ENCODE measurements at regions not wholly inside any gene's neighbourhood (a gene's known extent, or its start where the extent isn't known, plus 50 kb on each side); places are given as distances from the start of the nearest gene placed in this dataset.

- no peak for DNase-seq (ENCODE audit: low read depth in 2 of 2, low spot score in 1 of 2)
Measured at GRCh38 chr3:28940530-28940929, 340.3 kb upstream of the RBMS3 start.

- DNase-seq (ENCODE audit: low read depth in 2 of 2, low spot score in 1 of 2), result no peak
Measured at GRCh38 chr3:28940994-28941393, 339.9 kb upstream of the RBMS3 start.

- no peak for DNase-seq (ENCODE audit: low read depth in 2 of 2, low spot score in 1 of 2)
Measured at GRCh38 chr3:28947061-28947460, 333.8 kb upstream of the RBMS3 start.

GRCh38 chr3:28947751-28948150, 333.1 kb upstream of the RBMS3 start:
- no peak for DNase-seq (ENCODE audit: low read depth in 2 of 2, low spot score in 1 of 2)

GRCh38 chr3:28948685-28949084, 332.2 kb upstream of the RBMS3 start:
- DNase-seq (ENCODE audit: low read depth in 2 of 2, low spot score in 1 of 2), result no peak

GRCh38 chr3:28949580-28949979, 331.3 kb upstream of the RBMS3 start:
- DNase-seq (ENCODE audit: low read depth in 2 of 2, low spot score in 1 of 2), result no peak

GRCh38 chr3:28950614-28951013, 330.3 kb upstream of the RBMS3 start:
- no peak for DNase-seq (ENCODE audit: low read depth in 2 of 2, low spot score in 1 of 2)

- no peak for DNase-seq (ENCODE audit: low read depth in 2 of 2, low spot score in 1 of 2)
Measured at GRCh38 chr3:28951772-28952556, 328.9 kb upstream of the RBMS3 start.

- no peak for DNase-seq (ENCODE audit: low read depth in 2 of 2, low spot score in 1 of 2)
Measured at GRCh38 chr3:28958656-28959055, 322.2 kb upstream of the RBMS3 start.

GRCh38 chr3:28971156-28971555, 309.7 kb upstream of the RBMS3 start:
- no peak for DNase-seq (ENCODE audit: low read depth in 2 of 2, low spot score in 1 of 2)

GRCh38 chr3:28972921-28973320, 307.9 kb upstream of the RBMS3 start:
- DNase-seq (ENCODE audit: low read depth in 2 of 2, low spot score in 1 of 2), result no peak

GRCh38 chr3:28973609-28974008, 307.3 kb upstream of the RBMS3 start:
- DNase-seq (ENCODE audit: low read depth in 2 of 2, low spot score in 1 of 2), result no peak

- no peak for DNase-seq (ENCODE audit: low read depth in 2 of 2, low spot score in 1 of 2)
Measured at GRCh38 chr3:28978092-28978491, 302.8 kb upstream of the RBMS3 start.

GRCh38 chr3:28980131-28980530, 300.7 kb upstream of the RBMS3 start:
- no peak for DNase-seq (ENCODE audit: low read depth in 2 of 2, low spot score in 1 of 2)

- DNase-seq (ENCODE audit: low read depth in 2 of 2, low spot score in 1 of 2), result no peak
Measured at GRCh38 chr3:28980631-28981030, 300.2 kb upstream of the RBMS3 start.

GRCh38 chr3:28982906-28983305, 298.0 kb upstream of the RBMS3 start:
- DNase-seq (ENCODE audit: low read depth in 2 of 2, low spot score in 1 of 2), result no peak

GRCh38 chr3:28986922-28987321, 293.9 kb upstream of the RBMS3 start:
- no peak for DNase-seq (ENCODE audit: low read depth in 2 of 2, low spot score in 1 of 2)

GRCh38 chr3:28989646-28990089, 291.2 kb upstream of the RBMS3 start:
- no peak for DNase-seq (ENCODE audit: low read depth in 2 of 2, low spot score in 1 of 2)

GRCh38 chr3:28994161-28994905, 286.5 kb upstream of the RBMS3 start:
- no peak for DNase-seq (ENCODE audit: low read depth in 2 of 2, low spot score in 1 of 2)

- DNase-seq (ENCODE audit: low read depth in 2 of 2, low spot score in 1 of 2), result no peak
Measured at GRCh38 chr3:29004885-29005599, 275.8 kb upstream of the RBMS3 start.

- no peak for DNase-seq (ENCODE audit: low read depth in 2 of 2, low spot score in 1 of 2)
Measured at GRCh38 chr3:29005862-29006261, 275.0 kb upstream of the RBMS3 start.

- no peak for DNase-seq (ENCODE audit: low read depth in 2 of 2, low spot score in 1 of 2)
Measured at GRCh38 chr3:29011441-29011840, 269.4 kb upstream of the RBMS3 start.

Data from stimulated activated CD8-positive, alpha-beta memory T cell treated with anti-CD3 and anti-CD28 coated beads, Interleukin-4, amount 100 ng/mL, for 4 hours (primary cell).